ENCODE measurements at regions not wholly inside any gene's neighbourhood (a gene's known extent, or its start where the extent isn't known, plus 50 kb on each side); places are given as distances from the start of the nearest gene placed in this dataset.
"Not testable (repeated sequence)": the region's sequence is repeated elsewhere in the genome, so short reads cannot be mapped to it uniquely, and the experiment has no call there.

GRCh38 chr22:35138521-35138920 is 72.6 kb downstream of the ISX start:
- DNase-seq: no peak

DNA sequence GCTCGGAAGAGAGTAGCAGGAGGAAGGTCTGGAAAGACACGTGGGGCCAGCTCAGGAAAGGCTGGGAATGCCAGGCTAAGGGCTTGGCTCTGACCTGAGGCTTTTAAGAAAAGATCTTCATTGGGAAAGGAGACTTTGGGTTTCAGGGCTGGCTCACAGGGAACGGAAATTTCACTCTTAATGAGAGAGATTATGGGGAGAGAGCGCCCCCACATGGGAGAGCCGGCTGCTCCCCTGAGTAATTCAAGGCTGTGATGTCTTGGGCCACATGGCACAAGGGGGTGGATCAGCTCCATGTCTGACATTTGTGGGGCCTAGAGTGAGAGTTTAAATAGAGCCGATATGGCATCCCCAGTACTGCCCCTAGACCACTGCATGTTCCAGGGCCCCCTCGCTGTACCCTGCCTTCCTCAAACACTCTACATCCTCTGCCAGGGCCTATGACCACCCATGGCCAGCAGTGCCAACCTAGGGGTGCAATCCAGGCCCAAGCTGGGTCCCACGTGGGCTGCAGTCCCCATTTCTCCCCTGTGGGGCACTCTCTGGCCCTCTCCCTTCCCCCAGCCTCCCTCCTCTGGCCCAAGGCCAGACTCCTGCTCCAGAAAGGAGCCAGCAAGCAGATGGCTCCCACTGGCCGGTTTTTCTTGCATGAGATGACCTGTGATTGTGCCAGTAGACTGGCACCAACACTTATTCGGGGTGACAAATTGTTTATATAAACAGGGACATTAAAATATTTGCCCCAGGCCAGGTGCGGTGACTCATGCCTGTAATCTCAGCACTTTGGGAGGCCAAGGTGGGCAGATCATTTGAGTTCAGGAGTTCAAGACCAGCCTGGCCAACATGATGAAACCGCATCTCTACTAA is 75.2 kb downstream of the ISX start:
- DNase-seq: no peak

GRCh38 chr22:35148381-35148780 is 82.4 kb downstream of the ISX start:
- DNase-seq: no peak

DNA sequence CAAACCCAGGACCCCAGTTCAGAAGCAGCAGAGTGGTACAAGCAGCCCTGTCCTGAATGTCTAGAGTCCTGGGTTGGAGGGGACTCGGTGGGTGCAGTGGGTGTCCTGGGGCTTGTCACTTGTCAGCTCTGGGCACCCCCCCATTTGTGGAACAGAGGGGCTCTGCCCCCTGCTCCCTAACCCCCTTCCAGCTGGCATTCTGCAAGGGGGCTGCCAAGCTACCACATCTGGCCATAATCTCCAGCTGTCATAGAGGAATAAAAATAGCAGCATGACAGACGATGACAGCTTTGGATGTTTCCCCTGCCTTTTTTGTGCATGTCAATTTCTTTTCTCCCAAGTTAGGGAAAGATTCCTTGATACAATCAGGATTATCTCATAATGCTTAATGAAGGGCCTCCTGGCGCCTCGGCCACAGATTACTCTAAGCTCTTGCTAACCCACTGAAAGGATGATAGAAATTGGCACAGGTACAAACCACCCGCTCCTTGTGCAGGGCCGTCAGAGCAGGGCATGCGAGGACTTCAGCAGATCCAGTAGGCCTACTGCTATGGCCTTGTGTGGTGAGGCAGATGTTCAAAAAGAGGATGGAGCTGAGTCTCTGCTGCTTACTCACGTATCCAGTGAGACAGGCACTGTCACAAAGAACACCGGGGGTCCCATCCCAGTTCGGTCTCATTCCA is 83.0 kb downstream of the ISX start:
- DNase-seq: no peak

DNA sequence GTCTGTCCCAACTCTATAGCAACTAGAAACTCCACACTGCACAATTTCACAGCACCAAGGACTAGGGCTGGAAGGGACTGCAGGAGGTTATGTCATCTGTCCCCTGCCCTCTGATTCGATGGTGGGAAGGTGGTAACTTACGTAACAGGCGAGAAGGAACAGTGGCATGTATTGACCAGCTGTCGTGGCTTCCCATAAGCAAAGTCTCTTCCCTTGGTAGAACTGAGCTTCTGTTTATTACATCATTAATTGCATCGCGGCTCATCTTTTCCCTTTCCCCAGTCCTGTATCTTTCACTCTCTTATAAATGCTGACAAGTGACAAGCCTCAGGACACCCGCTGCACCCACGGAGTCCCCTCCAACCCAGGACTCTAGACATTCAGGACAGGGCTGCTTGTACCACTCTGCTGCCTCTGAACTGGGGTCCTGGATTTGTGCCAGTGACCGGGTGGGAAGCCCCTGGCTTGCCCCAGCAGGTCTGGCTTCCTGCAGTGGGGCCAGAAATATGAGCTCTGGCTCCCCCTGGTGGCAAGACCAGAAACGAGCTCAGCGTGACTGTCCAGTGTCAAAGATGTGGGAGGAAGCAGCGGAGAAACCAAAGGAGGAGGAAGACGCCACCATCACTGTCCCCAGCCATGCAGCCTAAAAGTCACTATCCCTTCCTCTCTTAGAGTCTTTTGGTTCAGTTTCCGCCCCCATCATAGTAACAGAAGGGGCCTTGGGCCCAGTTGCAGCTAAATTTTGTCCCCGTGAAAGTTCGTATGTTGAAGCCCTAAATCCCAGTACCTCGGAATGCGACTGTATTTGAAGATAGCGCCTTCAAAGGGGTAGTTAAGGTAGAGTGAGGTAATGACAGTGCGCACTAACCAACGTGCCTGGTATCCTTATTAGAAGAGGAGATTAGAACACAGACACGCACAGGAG is 84.5 kb downstream of the ISX start:
- DNase-seq: no peak

DNA sequence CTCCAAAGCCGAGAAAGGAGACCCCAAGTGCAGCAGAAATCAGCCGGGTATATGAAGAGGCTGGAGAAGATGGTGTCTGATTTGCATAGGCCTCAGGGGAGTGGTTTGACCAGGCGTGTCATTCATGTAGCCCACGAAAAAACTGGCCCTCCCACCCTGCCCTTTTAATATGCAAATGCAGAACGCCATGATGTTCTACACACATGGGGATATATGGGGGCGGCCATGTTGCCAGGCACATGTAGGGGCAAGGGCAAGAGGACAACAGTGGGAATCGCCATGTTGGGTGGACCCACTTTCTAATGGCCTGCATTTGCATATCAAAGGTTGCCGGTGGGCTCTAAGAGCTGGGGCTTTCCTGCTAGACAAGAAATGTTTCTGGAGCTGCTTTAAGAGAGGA is 86.4 kb downstream of the ISX start:
- no peak for DNase-seq

DNA sequence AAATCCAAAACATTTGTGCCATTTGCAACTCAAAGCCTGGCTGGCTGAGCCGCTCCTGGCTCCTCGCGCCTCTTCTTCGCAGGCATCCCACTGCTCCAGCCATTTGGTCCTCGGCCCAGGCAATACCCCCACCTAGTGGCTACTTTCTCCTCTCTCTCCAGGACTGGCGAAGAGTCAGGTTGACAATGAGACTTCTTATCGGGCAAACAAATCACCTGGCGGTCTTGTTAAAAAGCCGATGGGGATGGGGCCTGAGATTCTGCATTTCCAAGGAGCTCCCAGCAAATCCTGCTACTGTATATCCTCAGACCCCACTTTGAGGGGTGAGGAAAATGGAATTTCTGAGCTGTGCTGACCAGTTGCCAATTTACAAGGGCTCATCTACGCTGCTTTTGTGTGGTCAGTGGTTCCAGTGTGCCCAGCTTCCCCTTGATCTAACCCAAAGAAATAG is 89.0 kb downstream of the ISX start:
- DNase-seq: no peak

- no peak for DNase-seq
Observed at GRCh38 chr22:35155403-35156025, 89.6 kb downstream of the ISX start.

- no peak for DNase-seq
Observed at GRCh38 chr22:35156945-35157344, 91.0 kb downstream of the ISX start.

DNA sequence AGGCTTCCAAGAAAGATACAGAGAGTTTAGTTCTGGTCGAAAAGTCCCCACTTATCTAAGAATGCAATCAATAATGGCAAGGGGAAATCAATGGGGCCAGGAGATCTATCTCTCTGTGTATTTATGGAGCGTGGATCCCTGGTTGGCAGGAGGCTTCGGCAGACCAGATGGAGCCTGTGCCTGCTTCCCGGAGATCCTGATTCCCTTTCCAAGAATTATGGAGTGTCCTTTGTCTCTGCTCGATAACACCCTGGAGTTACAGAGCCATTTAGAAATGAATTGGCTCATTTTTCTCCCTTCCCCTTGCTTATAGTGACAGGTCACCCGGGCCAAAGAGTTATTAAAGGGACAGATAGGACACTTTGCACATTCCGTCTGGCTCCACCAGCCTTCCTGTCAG is 92.4 kb downstream of the ISX start:
- DNase-seq: no peak

DNA sequence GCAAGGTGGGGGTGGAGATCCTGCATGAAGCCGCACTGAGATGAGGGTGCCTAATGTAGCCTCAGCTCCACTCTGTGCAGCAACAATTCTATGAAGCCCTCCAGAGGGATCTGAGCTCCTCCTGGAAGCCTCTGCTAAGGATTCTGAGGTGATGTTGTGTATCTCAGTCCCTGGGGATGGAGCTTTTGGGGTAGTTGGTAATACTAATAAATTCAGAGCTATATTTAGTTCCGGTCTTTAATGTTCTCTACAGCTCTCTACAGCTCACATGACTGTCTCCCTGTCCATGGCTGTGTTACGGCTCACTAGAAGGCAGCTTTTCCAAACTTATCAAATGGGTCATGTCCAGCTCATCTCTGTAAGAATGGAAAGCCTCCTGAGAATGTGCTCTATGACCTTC is 93.4 kb downstream of the ISX start:
- DNase-seq: no peak

DNA sequence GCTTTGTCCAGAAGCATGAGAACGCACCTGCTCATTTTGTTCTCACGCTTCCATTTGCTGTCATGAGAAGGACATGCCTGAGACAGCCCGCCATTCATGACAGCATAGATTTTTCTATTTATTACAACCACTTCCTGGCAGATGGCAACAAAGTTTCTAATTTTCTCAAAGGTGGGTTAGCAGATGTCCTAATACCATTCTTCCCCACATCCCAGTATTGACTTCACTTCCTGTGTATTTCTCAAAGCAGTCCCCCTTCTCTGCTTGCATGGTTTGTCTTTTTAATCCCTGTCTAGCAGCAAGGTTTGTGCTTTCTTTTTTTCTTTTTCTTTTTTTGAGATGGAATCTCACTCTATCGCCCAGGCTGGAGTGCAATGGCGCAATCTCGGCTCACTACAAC is 94.3 kb downstream of the ISX start:
- no peak for DNase-seq

DNA sequence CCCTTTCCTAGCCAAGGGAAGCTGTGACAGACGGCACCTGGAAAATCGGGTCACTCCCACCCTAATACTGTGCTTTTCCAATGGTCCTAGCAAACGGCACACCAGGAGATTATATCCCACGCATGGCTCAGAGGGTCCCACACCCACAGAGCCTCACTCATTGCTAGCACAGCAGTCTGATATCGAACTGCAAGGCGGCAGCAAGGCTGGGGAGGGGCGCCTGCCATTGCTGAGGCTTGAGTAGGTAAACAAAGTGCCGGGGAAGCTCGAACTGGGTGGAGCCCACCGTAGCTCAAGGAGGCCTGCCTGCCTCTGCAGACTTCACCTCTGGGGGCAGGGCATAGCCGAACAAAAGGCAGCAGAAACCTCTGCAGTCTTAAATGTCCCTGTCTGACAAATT is 91.4 kb upstream of the HMGXB4 start:
- not testable (repeated sequence) for DNase-seq

- no peak for DNase-seq
Observed at GRCh38 chr22:35170716-35171697, 86.3 kb upstream of the HMGXB4 start.

DNA sequence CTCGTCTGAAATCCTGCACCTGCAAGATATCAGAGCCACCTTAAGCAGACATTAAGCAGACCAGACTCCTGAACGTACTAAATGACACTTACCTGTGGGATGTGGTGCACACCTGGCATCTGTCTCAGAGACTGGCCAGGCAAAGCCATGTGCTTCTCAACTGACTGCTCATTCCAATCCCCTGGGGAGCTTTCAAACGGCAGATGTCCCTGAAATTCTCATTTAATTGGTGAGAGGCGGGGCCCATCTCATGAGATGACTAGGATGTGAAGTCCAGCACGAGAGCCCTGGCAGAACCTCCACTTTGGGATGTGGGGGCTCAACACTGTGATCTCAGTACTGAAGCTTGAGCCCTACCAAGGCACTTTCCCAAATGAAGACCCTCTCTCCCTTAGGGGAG is 84.9 kb upstream of the HMGXB4 start:
- DNase-seq: peak; percentile 47

GRCh38 chr22:35173655-35174054 is 83.6 kb upstream of the HMGXB4 start:
- DNase-seq: no peak

DNA sequence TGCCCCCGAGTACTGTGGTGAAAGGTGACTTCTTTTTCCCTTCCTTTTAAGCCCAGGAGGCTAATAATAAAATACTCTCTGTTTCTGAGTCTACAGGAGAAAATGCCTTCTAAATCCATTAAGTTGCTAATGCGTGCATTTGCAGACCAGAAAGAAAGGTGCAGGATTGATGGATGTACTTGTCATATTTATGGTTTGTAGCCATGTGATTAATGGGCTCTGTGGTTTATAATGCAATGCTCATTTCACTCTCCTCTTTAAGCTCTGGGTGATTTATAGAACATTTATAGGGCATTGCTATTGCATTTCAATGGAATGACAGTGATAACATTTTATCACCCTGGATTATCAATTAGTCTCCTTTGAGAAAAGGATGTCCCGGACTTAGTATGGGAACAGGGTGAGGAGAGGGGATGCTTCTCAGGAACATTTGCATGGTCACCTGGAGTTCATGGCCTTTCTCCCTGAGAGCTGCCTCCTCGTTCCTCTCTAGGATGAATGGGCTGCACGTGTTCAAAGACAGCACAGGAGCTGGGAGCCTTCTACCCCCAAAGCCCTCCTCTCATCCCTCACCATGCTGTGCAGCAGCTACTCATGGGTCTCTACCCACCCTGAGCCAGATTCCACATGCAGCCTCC is 82.8 kb upstream of the HMGXB4 start:
- DNase-seq: no peak

- no peak for DNase-seq
Observed at GRCh38 chr22:35175392-35175791, 81.9 kb upstream of the HMGXB4 start.

- DNase-seq: no peak
Observed at GRCh38 chr22:35177811-35178210, 79.5 kb upstream of the HMGXB4 start.

DNA sequence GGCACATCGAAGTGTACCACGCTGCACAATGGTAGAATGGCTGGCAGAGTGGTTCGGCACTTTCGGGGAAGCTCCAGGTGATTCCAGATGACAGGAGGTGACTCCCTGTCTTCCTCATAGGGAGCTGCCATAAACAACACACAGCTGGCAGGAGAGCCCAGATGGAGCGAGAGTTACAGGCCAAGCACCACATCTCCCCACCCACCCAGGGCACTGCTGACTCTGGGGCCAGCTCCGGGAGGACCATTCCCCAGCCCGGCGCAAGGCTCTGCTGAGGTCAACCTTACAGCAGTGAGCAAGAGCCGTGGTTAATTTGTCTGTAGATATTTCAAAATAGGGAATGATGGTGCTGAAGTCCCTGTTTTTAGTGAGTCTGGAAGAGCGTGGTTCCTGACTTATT is 78.8 kb upstream of the HMGXB4 start:
- DNase-seq: no peak

- no peak for DNase-seq
Observed at GRCh38 chr22:35183917-35184316, 73.4 kb upstream of the HMGXB4 start.
